ENCODE measurements at regions not wholly inside any gene's neighbourhood (a gene's known extent, or its start where the extent isn't known, plus 50 kb on each side); places are given as distances from the start of the nearest gene placed in this dataset.
"Not testable (repeated sequence)": the region's sequence is repeated elsewhere in the genome, so short reads cannot be mapped to it uniquely, and the experiment has no call there.

DNA sequence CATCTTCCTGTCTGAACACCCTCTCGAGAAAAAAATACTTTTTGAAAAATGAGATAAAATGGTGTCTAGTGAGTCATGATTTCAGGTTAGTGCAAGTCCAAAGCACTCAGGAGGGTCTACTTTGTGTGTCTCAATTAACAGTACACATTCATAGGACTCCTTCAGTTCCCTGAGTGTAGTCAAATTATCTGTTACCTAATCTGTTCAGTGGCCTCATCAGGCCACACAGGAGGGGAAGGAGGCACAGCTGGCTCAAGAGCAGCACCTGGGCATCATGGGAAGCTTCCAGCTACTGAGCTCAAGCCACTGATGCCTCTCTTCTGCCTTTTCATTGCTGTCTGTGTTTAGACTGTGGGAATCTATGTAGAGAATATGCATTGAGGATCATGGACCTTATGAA is 341.4 kb upstream of the SGO1 start:
- DNase-seq (ENCODE audit: low read depth) = peak; percentile 6
- TF ChIP-seq CTCF (IDR thresholded peaks at IDR 0.05; ENCODE audit: insufficient read depth, low read depth, low read length, missing control alignments) = no peak
- H3K4me3 ChIP-seq (ENCODE audit: low read length) = no peak overlapping the region

DNA sequence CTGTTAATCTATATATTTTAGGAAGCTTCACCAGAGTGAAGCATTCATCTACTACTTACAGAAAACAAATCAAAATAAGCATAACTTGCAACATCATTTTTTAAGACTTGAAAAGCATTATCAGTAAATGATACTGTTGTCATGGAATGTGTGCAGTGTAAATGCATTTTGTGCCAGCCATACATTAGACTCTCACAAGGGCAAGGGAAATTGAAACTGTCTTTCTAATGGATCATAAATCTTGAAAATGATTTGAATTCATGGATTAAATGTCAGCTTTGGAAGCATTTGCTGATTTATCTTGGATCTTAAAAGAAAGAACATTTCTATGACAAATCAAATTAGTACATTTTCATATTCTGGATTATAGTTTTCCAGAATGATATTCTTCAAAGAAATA is 338.3 kb upstream of the SGO1 start:
- no peak overlapping the region for H3K4me3 ChIP-seq (ENCODE audit: low read length)
- no peak for DNase-seq (ENCODE audit: low read depth)
- TF ChIP-seq CTCF (IDR thresholded peaks at IDR 0.05; ENCODE audit: insufficient read depth, low read depth, low read length, missing control alignments) = no peak

DNA sequence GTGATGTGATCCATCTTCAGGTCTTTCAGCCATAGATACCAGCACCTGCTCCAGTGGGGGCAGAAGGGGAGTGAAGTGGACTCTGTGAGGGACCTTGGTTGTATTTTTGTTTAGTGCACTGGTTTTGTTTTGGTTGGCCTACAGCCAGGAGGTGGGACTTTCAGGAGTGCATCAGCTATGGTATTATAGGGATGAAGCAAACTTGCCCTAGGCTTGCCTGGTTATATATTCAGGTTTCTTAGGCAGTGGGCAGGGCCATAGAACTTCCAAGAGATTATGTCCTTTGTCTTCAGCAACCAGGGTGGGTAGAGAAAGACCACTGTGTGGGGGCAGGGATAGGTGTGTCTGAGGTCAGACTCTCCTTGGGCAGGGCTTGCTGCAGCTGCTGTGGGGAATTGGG is 337.3 kb upstream of the SGO1 start:
- DNase-seq (ENCODE audit: low read depth) = peak; percentile 36
- no peak for TF ChIP-seq CTCF (IDR thresholded peaks at IDR 0.05; ENCODE audit: insufficient read depth, low read depth, low read length, missing control alignments)
- H3K4me3 ChIP-seq (ENCODE audit: low read length) = no peak overlapping the region

DNA sequence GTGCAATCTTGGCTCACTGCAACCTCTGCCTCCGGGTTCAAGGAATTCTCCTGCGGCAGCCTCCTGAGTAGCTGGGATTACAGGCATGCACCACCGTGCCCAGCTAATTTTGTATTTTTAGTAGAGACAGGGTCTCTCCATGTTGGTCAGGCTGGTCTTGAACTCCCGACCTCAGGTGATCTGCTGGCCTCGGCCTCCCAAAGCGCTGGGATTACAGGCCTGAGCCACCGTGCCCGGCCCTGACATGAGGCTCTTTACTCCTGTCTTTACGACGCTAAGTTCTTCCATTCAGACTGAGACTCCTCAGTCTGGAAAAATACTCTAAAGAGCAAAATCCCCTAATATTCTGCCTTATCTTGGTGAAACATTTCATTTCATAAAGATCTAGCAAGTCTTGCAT is 331.3 kb upstream of the SGO1 start:
- H3K4me3 ChIP-seq (ENCODE audit: low read length); DNase-seq (ENCODE audit: low read depth): not testable (repeated sequence)

- no peak overlapping the region for H3K4me3 ChIP-seq (ENCODE audit: low read length)
- DNase-seq (ENCODE audit: low read depth) = no peak
- no peak for TF ChIP-seq CTCF (IDR thresholded peaks at IDR 0.05; ENCODE audit: insufficient read depth, low read depth, low read length, missing control alignments)
These were observed 330.3 kb upstream of the SGO1 start for GRCh38 chr3:20516311-20516710.

- no peak for TF ChIP-seq CTCF (IDR thresholded peaks at IDR 0.05; ENCODE audit: insufficient read depth, low read depth, low read length, missing control alignments)
- no peak for DNase-seq (ENCODE audit: low read depth)
These were observed 329.8 kb upstream of the SGO1 start for GRCh38 chr3:20515834-20516233.

GRCh38 chr3:20511863-20512505 is 326.0 kb upstream of the SGO1 start:
- peak; percentile 86 for TF ChIP-seq CTCF (IDR thresholded peaks at IDR 0.05; ENCODE audit: insufficient read depth, low read depth, low read length, missing control alignments)
- peak; percentile 71 for DNase-seq (ENCODE audit: low read depth)
- no peak overlapping the region for H3K4me3 ChIP-seq (ENCODE audit: low read length)

More at GRCh38 chr3:20515834-20516233, 329.8 kb upstream of the SGO1 start:
- H3K4me3 ChIP-seq (ENCODE audit: low read length) = no peak overlapping the region

All from epithelial cell of esophagus (primary cell).